Left lung (tissue), 4 donors: ENCODE measurements at regions not wholly inside any gene's neighbourhood (a gene's known extent, or its start where the extent isn't known, plus 50 kb on each side); places are given as distances from the start of the nearest gene placed in this dataset.

ENCODE experiments used
- ATAC-seq: fragments of 200-7000 bp; cut with Tn5 transposase; one replicate; pipeline ENCODE4 v1.9.1; 2020; ENCODE audit warnings: moderate library complexity
- DNase-seq, 4 donors: peaks; one replicate each; pipeline ENCODE4 v3.0.0-alpha.2; 2013 to 2020
- H3K27ac ChIP-seq, 2 donors: fragments of 200-600 bp; sonication (generic) in 1 of 2; one replicate each; pipeline versions ENCODE4 v1.5.0 to v1.8.0; 2020 to 2021
- H3K27me3 ChIP-seq, 2 donors: fragments of 200-600 bp; sonication (generic) in 1 of 2; one replicate each; pipeline versions ENCODE4 v1.5.0 to v1.8.0; 2020 to 2021
- H3K36me3 ChIP-seq, 2 donors: fragments of 200-600 bp; sonication (generic) in 1 of 2; one replicate each; pipeline versions ENCODE4 v1.5.0 to v1.8.0; 2020 to 2021
- H3K4me1 ChIP-seq, 2 donors: fragments of 200-600 bp; one replicate each; pipeline ENCODE4 v1.8.0; 2021
- H3K4me3 ChIP-seq, 2 donors: fragments of 200-600 bp; sonication (generic) in 1 of 2; one replicate each; pipeline versions ENCODE4 v1.5.0 to v1.8.0; 2020 to 2021; ENCODE audit warnings: mild to moderate bottlenecking in 1 of 2
- H3K9me3 ChIP-seq, 2 donors: fragments of 200-600 bp; sonication (generic) in 1 of 2; one replicate each; pipeline versions ENCODE4 v1.5.0 to v1.8.0; 2020 to 2021
- intact Hi-C, 2 donors: fragments of 100-400 bp; cut with DNase I; formaldehyde crosslinking; loops; one replicate each; pipeline versions ENCODE4 v1.11.2 to v1.14.2; 2022
- TF ChIP-seq, protein P1 (sequence below), 2 donors: fragments of 200-600 bp; sonication (generic) in 1 of 2; IDR thresholded peaks; one replicate each; pipeline versions ENCODE4 v1.5.0 to v1.8.0; 2021; ENCODE audit warnings: antibody characterized with exemption in 2 of 2
- donor health status: DM: no; HTN: yes; CAD: no.
- donor health status: DM: no; HTN: no; CAD: no.

- Histone ChIP-seq H3K27ac (no peak overlapping the region), H3K4me3 (no peak overlapping the region), H3K9me3 (no peaks in the 10 kb centered on the region), H3K4me1 (no peaks in the 10 kb centered on the region), H3K36me3 (no peaks in the 10 kb centered on the region), H3K27me3 (no peaks in the 10 kb centered on the region)
- ATAC-seq, result no peak
- TF ChIP-seq, protein P1, sequence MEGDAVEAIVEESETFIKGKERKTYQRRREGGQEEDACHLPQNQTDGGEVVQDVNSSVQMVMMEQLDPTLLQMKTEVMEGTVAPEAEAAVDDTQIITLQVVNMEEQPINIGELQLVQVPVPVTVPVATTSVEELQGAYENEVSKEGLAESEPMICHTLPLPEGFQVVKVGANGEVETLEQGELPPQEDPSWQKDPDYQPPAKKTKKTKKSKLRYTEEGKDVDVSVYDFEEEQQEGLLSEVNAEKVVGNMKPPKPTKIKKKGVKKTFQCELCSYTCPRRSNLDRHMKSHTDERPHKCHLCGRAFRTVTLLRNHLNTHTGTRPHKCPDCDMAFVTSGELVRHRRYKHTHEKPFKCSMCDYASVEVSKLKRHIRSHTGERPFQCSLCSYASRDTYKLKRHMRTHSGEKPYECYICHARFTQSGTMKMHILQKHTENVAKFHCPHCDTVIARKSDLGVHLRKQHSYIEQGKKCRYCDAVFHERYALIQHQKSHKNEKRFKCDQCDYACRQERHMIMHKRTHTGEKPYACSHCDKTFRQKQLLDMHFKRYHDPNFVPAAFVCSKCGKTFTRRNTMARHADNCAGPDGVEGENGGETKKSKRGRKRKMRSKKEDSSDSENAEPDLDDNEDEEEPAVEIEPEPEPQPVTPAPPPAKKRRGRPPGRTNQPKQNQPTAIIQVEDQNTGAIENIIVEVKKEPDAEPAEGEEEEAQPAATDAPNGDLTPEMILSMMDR (IDR thresholded peaks at IDR 0.05), result no peak
- no peak for DNase-seq
- intact Hi-C loops, result no loop called here
Observed at GRCh38 chr15:81955382-81956062, 90.3 kb downstream of the MEX3B start.

DNA sequence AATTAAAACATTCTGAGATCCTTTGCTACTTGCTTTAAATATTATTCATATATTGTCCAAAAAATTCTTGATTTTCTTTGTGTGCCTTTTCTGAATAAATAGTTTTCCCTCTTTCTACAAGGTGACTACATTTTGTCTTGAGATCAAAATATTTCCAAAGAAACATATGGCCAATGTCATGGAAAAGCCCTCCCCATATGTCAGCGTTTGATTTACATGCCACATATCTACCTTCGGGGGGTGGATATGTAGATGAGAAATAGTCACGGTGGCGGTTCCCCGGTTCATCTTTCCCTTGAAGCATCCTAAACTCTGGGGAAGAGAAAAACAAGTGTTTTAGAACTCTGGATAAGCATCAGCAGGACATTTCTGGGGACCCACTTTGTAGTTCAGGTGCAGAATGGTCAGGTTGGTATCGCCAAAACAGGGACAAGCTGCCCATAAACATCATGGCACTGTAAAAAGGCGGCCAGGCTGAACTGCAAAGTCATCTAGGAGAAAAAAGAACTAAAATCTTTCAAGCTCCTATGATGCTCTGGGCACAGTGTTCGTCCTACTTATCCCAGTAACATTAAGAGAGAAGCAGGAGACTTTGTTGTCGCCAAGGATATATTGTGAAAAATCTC lies 91.5 kb downstream of the MEX3B start:
- intact Hi-C loops, result no loop called here
- no peak for DNase-seq

DNA sequence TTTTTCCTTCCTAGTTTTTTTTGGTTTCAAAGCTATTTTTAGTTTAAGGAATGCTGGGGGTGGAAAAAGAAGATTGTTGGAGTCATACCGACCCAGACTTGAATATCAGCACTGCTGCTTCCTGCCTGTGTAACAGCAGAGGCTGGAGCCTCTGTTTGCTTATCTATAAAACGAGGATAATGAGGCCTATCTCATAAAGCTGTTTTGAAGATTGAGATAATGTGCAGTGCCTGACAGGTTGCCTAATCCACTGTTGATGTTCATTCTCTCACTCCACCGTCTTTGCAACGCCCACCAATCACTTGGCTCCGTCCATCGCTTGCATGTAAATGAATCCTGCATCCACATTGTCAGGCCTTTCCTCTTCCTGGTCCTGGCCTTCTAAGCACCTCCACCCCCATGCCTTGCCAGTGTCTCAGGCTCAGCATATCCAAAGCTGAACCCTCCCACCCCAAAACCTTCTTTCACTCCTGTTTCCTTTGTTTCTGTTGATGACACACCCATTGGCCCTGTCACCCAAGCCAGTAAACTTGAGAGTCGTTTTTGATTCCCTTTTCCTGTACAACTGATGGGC lies 94.9 kb downstream of the MEX3B start:
- Histone ChIP-seq H3K27ac (no peak overlapping the region), H3K4me1 (no peaks in the 10 kb centered on the region), H3K4me3 (no peak overlapping the region), H3K9me3 (no peaks in the 10 kb centered on the region), H3K27me3 (no peaks in the 10 kb centered on the region), H3K36me3 (no peaks in the 10 kb centered on the region)
- TF ChIP-seq, protein P1 (IDR thresholded peaks at IDR 0.05), result no peak
- DNase-seq (no peak), ATAC-seq (no peak)
- intact Hi-C loops, result no loop called here

More for the DNA sequence above, 91.5 kb downstream of the MEX3B start:
- Histone ChIP-seq H3K27me3 (no peaks in the 10 kb centered on the region), H3K36me3 (no peaks in the 10 kb centered on the region), H3K4me1 (no peaks in the 10 kb centered on the region), H3K27ac (no peak overlapping the region), H3K9me3 (no peaks in the 10 kb centered on the region), H3K4me3 (no peak overlapping the region)
- ATAC-seq, result no peak
- TF ChIP-seq, protein P1 (IDR thresholded peaks at IDR 0.05), result no peak

DNA sequence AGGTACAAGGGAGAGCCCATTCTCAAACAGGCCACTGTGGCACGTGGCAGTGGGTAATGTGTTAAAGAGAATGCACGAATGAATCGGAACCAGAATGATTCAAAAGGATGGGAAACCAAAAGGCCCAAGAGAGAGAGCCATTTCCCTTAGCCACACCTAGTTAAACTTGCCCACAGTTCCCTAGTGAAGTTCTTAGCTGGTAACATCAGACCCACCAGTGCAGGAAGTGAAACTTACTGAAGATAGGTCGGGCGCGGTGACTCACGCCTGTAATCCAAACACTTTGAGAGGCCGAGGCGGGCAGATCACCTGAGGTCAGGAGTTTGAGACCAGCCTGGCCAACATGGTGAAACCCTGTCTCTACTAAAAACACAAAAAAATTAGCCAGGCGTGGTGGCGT lies 97.1 kb downstream of the MEX3B start:
- Histone ChIP-seq H3K27me3 (no peaks in the 10 kb centered on the region), H3K27ac (no peak overlapping the region), H3K9me3 (no peaks in the 10 kb centered on the region), H3K4me3 (no peak overlapping the region), H3K4me1 (no peaks in the 10 kb centered on the region), H3K36me3 (no peaks in the 10 kb centered on the region)
- intact Hi-C loops, result no loop called here
- TF ChIP-seq, protein P1 (IDR thresholded peaks at IDR 0.05), result no peak
- DNase-seq (no peak), ATAC-seq (no peak)

- Histone ChIP-seq H3K27me3 (no peaks in the 10 kb centered on the region), H3K36me3 (no peaks in the 10 kb centered on the region), H3K4me3 (no peak overlapping the region), H3K9me3 (no peaks in the 10 kb centered on the region), H3K27ac (no peak overlapping the region), H3K4me1 (no peaks in the 10 kb centered on the region)
- ATAC-seq, result no peak
- intact Hi-C loops, result no loop called here
- no peak for DNase-seq
- TF ChIP-seq, protein P1 (IDR thresholded peaks at IDR 0.05), result no peak
Observed at GRCh38 chr15:81948222-81948621, 97.6 kb downstream of the MEX3B start.
